ENCODE measurements at regions not wholly inside any gene's neighbourhood (a gene's known extent, or its start where the extent isn't known, plus 50 kb on each side); places are given as distances from the start of the nearest gene placed in this dataset.
"Not testable (repeated sequence)": the region's sequence is repeated elsewhere in the genome, so short reads cannot be mapped to it uniquely, and the experiment has no call there.

GRCh38 chr1:120465900-120466299 is 51.1 kb downstream of the NBPF8 start:
- DNase-seq (ENCODE audit: low spot score) = not testable (repeated sequence)

GRCh38 chr1:120477663-120478062 is 62.8 kb downstream of the NBPF8 start:
- not testable (repeated sequence) for H3K27ac Mint-ChIP-seq (ENCODE audit: unreplicated experiment); H3K4me3 Mint-ChIP-seq (ENCODE audit: unreplicated experiment); H3K9me3 Mint-ChIP-seq (ENCODE audit: low read depth); H3K27me3 Mint-ChIP-seq (ENCODE audit: low read depth); DNase-seq (ENCODE audit: low spot score); H3K4me1 Mint-ChIP-seq (ENCODE audit: low read depth); H3K36me3 Mint-ChIP-seq (ENCODE audit: low read depth)

More at GRCh38 chr1:120465900-120466299, 51.1 kb downstream of the NBPF8 start:
- H3K4me3 Mint-ChIP-seq (ENCODE audit: unreplicated experiment); H3K36me3 Mint-ChIP-seq (ENCODE audit: low read depth); H3K9me3 Mint-ChIP-seq (ENCODE audit: low read depth); H3K27me3 Mint-ChIP-seq (ENCODE audit: low read depth); H3K4me1 Mint-ChIP-seq (ENCODE audit: low read depth): not testable (repeated sequence)
- peak overlapping the region; percentile 33 for H3K27ac Mint-ChIP-seq (ENCODE audit: unreplicated experiment)

- peaks cover 10% of the 10 kb centered on the region for H3K36me3 Mint-ChIP-seq (ENCODE audit: low read depth)
- H3K27me3 Mint-ChIP-seq (ENCODE audit: low read depth); H3K9me3 Mint-ChIP-seq (ENCODE audit: low read depth); H3K4me3 Mint-ChIP-seq (ENCODE audit: unreplicated experiment); DNase-seq (ENCODE audit: low spot score); H3K27ac Mint-ChIP-seq (ENCODE audit: unreplicated experiment); H3K4me1 Mint-ChIP-seq (ENCODE audit: low read depth): not testable (repeated sequence)
Measured at GRCh38 chr1:120478400-120478799, 63.6 kb downstream of the NBPF8 start.

GRCh38 chr1:120487542-120487941 is 72.7 kb downstream of the NBPF8 start:
- H3K9me3 Mint-ChIP-seq (ENCODE audit: low read depth); H3K27ac Mint-ChIP-seq (ENCODE audit: unreplicated experiment); H3K4me3 Mint-ChIP-seq (ENCODE audit: unreplicated experiment); H3K4me1 Mint-ChIP-seq (ENCODE audit: low read depth); H3K27me3 Mint-ChIP-seq (ENCODE audit: low read depth); DNase-seq (ENCODE audit: low spot score): not testable (repeated sequence)
- peaks cover 13% of the 10 kb centered on the region for H3K36me3 Mint-ChIP-seq (ENCODE audit: low read depth)

GRCh38 chr1:120489217-120489616 is 74.4 kb downstream of the NBPF8 start:
- H3K4me1 Mint-ChIP-seq (ENCODE audit: low read depth); DNase-seq (ENCODE audit: low spot score); H3K27ac Mint-ChIP-seq (ENCODE audit: unreplicated experiment); H3K27me3 Mint-ChIP-seq (ENCODE audit: low read depth); H3K4me3 Mint-ChIP-seq (ENCODE audit: unreplicated experiment); H3K9me3 Mint-ChIP-seq (ENCODE audit: low read depth): not testable (repeated sequence)
- peaks cover 12% of the 10 kb centered on the region for H3K36me3 Mint-ChIP-seq (ENCODE audit: low read depth)

- H3K27ac Mint-ChIP-seq (ENCODE audit: unreplicated experiment); H3K9me3 Mint-ChIP-seq (ENCODE audit: low read depth); DNase-seq (ENCODE audit: low spot score); H3K27me3 Mint-ChIP-seq (ENCODE audit: low read depth); H3K4me3 Mint-ChIP-seq (ENCODE audit: unreplicated experiment); H3K4me1 Mint-ChIP-seq (ENCODE audit: low read depth); H3K36me3 Mint-ChIP-seq (ENCODE audit: low read depth): not testable (repeated sequence)
Measured at GRCh38 chr1:120497145-120497544, 82.3 kb downstream of the NBPF8 start.

GRCh38 chr1:120503284-120503683 is 88.4 kb downstream of the NBPF8 start:
- H3K9me3 Mint-ChIP-seq (ENCODE audit: low read depth); H3K36me3 Mint-ChIP-seq (ENCODE audit: low read depth); DNase-seq (ENCODE audit: low spot score); H3K27ac Mint-ChIP-seq (ENCODE audit: unreplicated experiment); H3K4me1 Mint-ChIP-seq (ENCODE audit: low read depth); H3K27me3 Mint-ChIP-seq (ENCODE audit: low read depth); H3K4me3 Mint-ChIP-seq (ENCODE audit: unreplicated experiment): not testable (repeated sequence)

- H3K27me3 Mint-ChIP-seq (ENCODE audit: low read depth); H3K9me3 Mint-ChIP-seq (ENCODE audit: low read depth); DNase-seq (ENCODE audit: low spot score); H3K27ac Mint-ChIP-seq (ENCODE audit: unreplicated experiment); H3K4me3 Mint-ChIP-seq (ENCODE audit: unreplicated experiment); H3K36me3 Mint-ChIP-seq (ENCODE audit: low read depth); H3K4me1 Mint-ChIP-seq (ENCODE audit: low read depth): not testable (repeated sequence)
Measured at GRCh38 chr1:120506352-120506751, 91.5 kb downstream of the NBPF8 start.

GRCh38 chr1:120508351-120508750 is 93.5 kb downstream of the NBPF8 start:
- H3K4me3 Mint-ChIP-seq (ENCODE audit: unreplicated experiment); H3K9me3 Mint-ChIP-seq (ENCODE audit: low read depth); H3K27me3 Mint-ChIP-seq (ENCODE audit: low read depth); H3K4me1 Mint-ChIP-seq (ENCODE audit: low read depth); H3K36me3 Mint-ChIP-seq (ENCODE audit: low read depth); H3K27ac Mint-ChIP-seq (ENCODE audit: unreplicated experiment); DNase-seq (ENCODE audit: low spot score): not testable (repeated sequence)

- not testable (repeated sequence) for H3K4me1 Mint-ChIP-seq (ENCODE audit: low read depth); H3K36me3 Mint-ChIP-seq (ENCODE audit: low read depth); H3K4me3 Mint-ChIP-seq (ENCODE audit: unreplicated experiment); H3K27me3 Mint-ChIP-seq (ENCODE audit: low read depth); DNase-seq (ENCODE audit: low spot score); H3K27ac Mint-ChIP-seq (ENCODE audit: unreplicated experiment); H3K9me3 Mint-ChIP-seq (ENCODE audit: low read depth)
Measured at GRCh38 chr1:120509258-120509657, 94.4 kb downstream of the NBPF8 start.

GRCh38 chr1:120513099-120513498 is 98.3 kb downstream of the NBPF8 start:
- not testable (repeated sequence) for H3K4me3 Mint-ChIP-seq (ENCODE audit: unreplicated experiment)

GRCh38 chr1:120513531-120513930 is 98.7 kb downstream of the NBPF8 start:
- not testable (repeated sequence) for H3K36me3 Mint-ChIP-seq (ENCODE audit: low read depth); H3K4me1 Mint-ChIP-seq (ENCODE audit: low read depth); H3K27me3 Mint-ChIP-seq (ENCODE audit: low read depth); H3K27ac Mint-ChIP-seq (ENCODE audit: unreplicated experiment); DNase-seq (ENCODE audit: low spot score); H3K4me3 Mint-ChIP-seq (ENCODE audit: unreplicated experiment); H3K9me3 Mint-ChIP-seq (ENCODE audit: low read depth)

More at GRCh38 chr1:120513099-120513498, 98.3 kb downstream of the NBPF8 start:
- H3K36me3 Mint-ChIP-seq (ENCODE audit: low read depth); H3K27me3 Mint-ChIP-seq (ENCODE audit: low read depth); H3K9me3 Mint-ChIP-seq (ENCODE audit: low read depth); H3K4me1 Mint-ChIP-seq (ENCODE audit: low read depth); DNase-seq (ENCODE audit: low spot score); H3K27ac Mint-ChIP-seq (ENCODE audit: unreplicated experiment): not testable (repeated sequence)

GRCh38 chr1:120519196-120519595 is 104.4 kb downstream of the NBPF8 start:
- not testable (repeated sequence) for H3K36me3 Mint-ChIP-seq (ENCODE audit: low read depth); H3K9me3 Mint-ChIP-seq (ENCODE audit: low read depth); H3K27ac Mint-ChIP-seq (ENCODE audit: unreplicated experiment)

GRCh38 chr1:120524416-120524815 is 109.6 kb downstream of the NBPF8 start:
- not testable (repeated sequence) for DNase-seq (ENCODE audit: low spot score); H3K27me3 Mint-ChIP-seq (ENCODE audit: low read depth); H3K9me3 Mint-ChIP-seq (ENCODE audit: low read depth); H3K36me3 Mint-ChIP-seq (ENCODE audit: low read depth); H3K27ac Mint-ChIP-seq (ENCODE audit: unreplicated experiment); H3K4me3 Mint-ChIP-seq (ENCODE audit: unreplicated experiment); H3K4me1 Mint-ChIP-seq (ENCODE audit: low read depth)

More at GRCh38 chr1:120519196-120519595, 104.4 kb downstream of the NBPF8 start:
- DNase-seq (ENCODE audit: low spot score); H3K27me3 Mint-ChIP-seq (ENCODE audit: low read depth); H3K4me3 Mint-ChIP-seq (ENCODE audit: unreplicated experiment); H3K4me1 Mint-ChIP-seq (ENCODE audit: low read depth): not testable (repeated sequence)
